A673 (cell line): ENCODE measurements at regions not wholly inside any gene's neighbourhood (a gene's known extent, or its start where the extent isn't known, plus 50 kb on each side); places are given as distances from the start of the nearest gene placed in this dataset.

Experiments used
- CTCF ChIP-seq: fragments of 300-800, 200-600 bp; sonication (generic); conservative IDR thresholded peaks from 2 replicates; pipeline ENCODE4 v1.5.1; 2017; ENCODE audit warnings: low read depth, mild to moderate bottlenecking, antibody characterized with exemption, low read length, moderate library complexity, mixed read lengths
- EZH2 ChIP-seq: fragments of 200-600 bp; sonication (generic); IDR thresholded peaks from 2 replicates; pipeline ENCODE4 v1.6.1; 2017; ENCODE audit warnings: borderline replicate concordance, low read depth, mild to moderate bottlenecking, mixed read lengths, antibody characterized with exemption, low read length; ENCODE audit not compliant: poor library complexity, severe bottlenecking

- no peak for TF ChIP-seq CTCF
- TF ChIP-seq EZH2, result no peak
Observed at GRCh38 chr1:67634396-67634935, 50.5 kb upstream of the GADD45A start.
